Adrenal gland (tissue), 9 donors: ENCODE measurements at regions not wholly inside any gene's neighbourhood (a gene's known extent, or its start where the extent isn't known, plus 50 kb on each side); places are given as distances from the start of the nearest gene placed in this dataset.

Experiments used
- DNase-seq, 7 donors: peaks; one replicate each; pipeline ENCODE4 v3.0.0-alpha.2; 2019 to 2020
- H3K27ac ChIP-seq, 5 donors: fragments of 200-600 bp; sonication (generic) in 4 of 5; 1 replicate in 3 of 5; 2 replicates in 2 of 5; pipeline versions ENCODE4 v1.5.1 to v1.8.0; 2016 to 2020; ENCODE audit warnings: mild to moderate bottlenecking in 1 of 5
- H3K27me3 ChIP-seq: fragments of 200-600 bp; 2 replicates; pipeline ENCODE4 v1.8.0; 2021
- H3K36me3 ChIP-seq, 2 donors: fragments of 200-600 bp; replicated peaks in 1 of 2; 1 replicate in 1 of 2; 2 replicates in 1 of 2; pipeline versions ENCODE4 v1.5.1 to v1.8.0; 2018 to 2022
- H3K4me1 ChIP-seq, 2 donors: fragments of 200-600 bp; replicated peaks in 1 of 2; 1 replicate in 1 of 2; 2 replicates in 1 of 2; pipeline versions ENCODE4 v1.5.1 to v1.8.0; 2018 to 2021
- H3K4me3 ChIP-seq, 4 donors: fragments of 200-600 bp; sonication (generic) in 3 of 4; one replicate each; pipeline ENCODE4 v1.5.1; 2016 to 2018
- H3K9me3 ChIP-seq, 3 donors: fragments of 200-600 bp; sonication (generic) in 1 of 3; replicated peaks in 1 of 3; 1 replicate in 2 of 3; 2 replicates in 1 of 3; pipeline versions ENCODE4 v1.5.1 to v1.8.0; 2016 to 2021
- POLR2A ChIP-seq, 2 donors: fragments of 450-650 bp; IDR thresholded peaks; one replicate each; pipeline ENCODE4 v1.6.1; 2017; ENCODE audit warnings: antibody characterized with exemption in 2 of 2, mild to moderate bottlenecking in 2 of 2, moderate library complexity in 1 of 2
- WGBS, 4 donors: extraction: QIAGEN DNeasy Blood & Tissue Kit in 2 of 4; methylation state at CpG; one replicate each; pipeline versions ENCODE4 v1.1.5 to v1.1.7; 2013 to 2017; 5-methylcytosine and 5-hydroxymethylcytosine counted together
- intact Hi-C, 2 donors: fragments of 100-400 bp; cut with DNase I; formaldehyde crosslinking; loops; one replicate each; pipeline versions ENCODE4 v1.14.1 to v1.15.0; 2022 to 2023
- small RNA-seq, 2 donors: library from RNA; depleted of rRNA; stranded (forward); fragments of <200 nt; gene quantifications; one replicate each; pipeline ENCODE3, GENCODE V24; 2016
- TF ChIP-seq, protein P1 (sequence below), 6 experiments: fragments of 450-650 bp in 4 of 6; fragments of 200-600 bp in 2 of 6; sonication (generic) in 1 of 6; IDR thresholded peaks; 1 replicate in 5 of 6; 2 replicates in 1 of 6; pipeline versions ENCODE4 v1.5.1 to v1.8.0; 2016 to 2021; ENCODE audit warnings: antibody characterized with exemption in 6 of 6, mild to moderate bottlenecking in 2 of 6, moderate library complexity in 1 of 6
- donor health status: healthy with polysubstance abuse.
- donor health status: Bipolar disorder and iron deficiency.
- donor health status: DM: yes; HTN: yes; CAD: no.
- donor health status: DM: no; HTN: no; CAD: no.
- donor health status: DM: no; HTN: no; CAD: no.

DNA sequence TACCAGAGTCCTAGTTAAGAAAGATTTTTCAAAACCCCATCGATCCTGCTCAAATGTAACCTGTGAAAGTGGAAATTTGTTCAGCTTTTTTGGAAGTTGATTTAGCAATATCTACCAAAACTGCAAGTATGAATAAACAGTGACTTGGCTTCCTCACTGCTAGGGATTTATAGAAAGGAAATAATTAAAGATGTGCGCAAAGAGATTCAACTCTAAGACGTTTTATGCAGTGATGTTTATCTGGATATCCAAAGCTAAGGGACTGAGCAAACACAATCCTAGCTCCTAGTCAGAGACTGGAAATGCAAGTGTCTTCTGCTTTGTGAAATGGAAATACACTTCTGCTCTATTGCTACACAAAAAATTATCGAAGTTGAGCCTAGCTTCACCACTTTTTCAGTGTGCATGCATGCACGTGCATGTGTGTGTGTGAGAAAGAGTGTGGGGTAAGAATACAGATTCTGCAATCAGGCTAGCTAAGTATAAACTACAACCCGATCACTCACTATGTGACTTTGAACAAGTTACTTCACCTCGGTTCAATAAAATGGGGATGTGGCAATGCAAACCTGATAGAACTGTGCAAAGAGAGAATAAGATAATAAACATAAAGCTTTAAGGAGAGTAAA lies 52.1 kb upstream of the FOXF1 start:
- Histone ChIP-seq H3K4me1 (no peaks in the 10 kb centered on the region), H3K27ac (peak overlapping the region in 1 of 5 donors; percentile 20)
- whole genome bisulfite sequencing, 4 donors = 43 to 66% (median 55%) methylated on average over 7 of the region's 7 CpGs

DNA sequence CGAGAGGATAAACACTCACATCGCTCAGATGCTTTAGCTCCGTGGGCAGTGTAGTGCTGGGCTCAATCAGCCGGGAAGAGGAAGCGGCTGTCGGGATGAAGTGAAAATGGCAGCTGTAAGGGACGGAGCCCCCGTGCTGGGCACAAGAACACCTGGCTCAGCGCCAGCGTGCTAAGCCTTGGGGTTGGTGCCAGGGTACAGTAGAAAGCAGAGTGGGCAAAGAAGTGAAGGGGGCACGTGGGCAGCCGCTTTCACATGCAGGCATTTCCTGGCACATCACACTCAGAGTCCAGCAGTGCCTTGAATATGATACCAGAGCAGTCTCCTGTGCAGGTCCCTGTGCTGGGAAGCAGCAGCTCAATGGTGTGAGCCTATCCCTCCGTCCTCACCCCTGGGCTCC lies 51.1 kb upstream of the FOXF1 start:
- intact Hi-C loops = no loop called here
- 60 to 66% (median 65%) methylated on average over 12 to 13 of the region's 13 CpGs for WGBS, 4 donors
- Histone ChIP-seq H3K9me3 (no peaks in the 10 kb centered on the region), H3K27ac (no peak overlapping the region), H3K36me3 (no peaks in the 10 kb centered on the region), H3K4me3 (no peak overlapping the region), H3K4me1 (no peaks in the 10 kb centered on the region), H3K27me3 (peaks cover 6% of the 10 kb centered on the region)
- no peak for DNase-seq
- no peak for TF ChIP-seq POLR2A (IDR thresholded peaks at IDR 0.05)
- TF ChIP-seq, protein P1, sequence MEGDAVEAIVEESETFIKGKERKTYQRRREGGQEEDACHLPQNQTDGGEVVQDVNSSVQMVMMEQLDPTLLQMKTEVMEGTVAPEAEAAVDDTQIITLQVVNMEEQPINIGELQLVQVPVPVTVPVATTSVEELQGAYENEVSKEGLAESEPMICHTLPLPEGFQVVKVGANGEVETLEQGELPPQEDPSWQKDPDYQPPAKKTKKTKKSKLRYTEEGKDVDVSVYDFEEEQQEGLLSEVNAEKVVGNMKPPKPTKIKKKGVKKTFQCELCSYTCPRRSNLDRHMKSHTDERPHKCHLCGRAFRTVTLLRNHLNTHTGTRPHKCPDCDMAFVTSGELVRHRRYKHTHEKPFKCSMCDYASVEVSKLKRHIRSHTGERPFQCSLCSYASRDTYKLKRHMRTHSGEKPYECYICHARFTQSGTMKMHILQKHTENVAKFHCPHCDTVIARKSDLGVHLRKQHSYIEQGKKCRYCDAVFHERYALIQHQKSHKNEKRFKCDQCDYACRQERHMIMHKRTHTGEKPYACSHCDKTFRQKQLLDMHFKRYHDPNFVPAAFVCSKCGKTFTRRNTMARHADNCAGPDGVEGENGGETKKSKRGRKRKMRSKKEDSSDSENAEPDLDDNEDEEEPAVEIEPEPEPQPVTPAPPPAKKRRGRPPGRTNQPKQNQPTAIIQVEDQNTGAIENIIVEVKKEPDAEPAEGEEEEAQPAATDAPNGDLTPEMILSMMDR (IDR thresholded peaks at IDR 0.05) = no peak

More for the DNA sequence above, 52.1 kb upstream of the FOXF1 start:
- H3K9me3 ChIP-seq = no peaks in the 10 kb centered on the region
- intact Hi-C loops = no loop called here
- H3K36me3 ChIP-seq = no peaks in the 10 kb centered on the region
- no peak for DNase-seq
- no peak overlapping the region for H3K4me3 ChIP-seq
- TF ChIP-seq POLR2A (IDR thresholded peaks at IDR 0.05) = no peak
- TF ChIP-seq, protein P1 (IDR thresholded peaks at IDR 0.05) = no peak
- H3K27me3 ChIP-seq = peaks cover 6% of the 10 kb centered on the region

Small RNA genes lying in the stretch of these regions (small RNA-seq; reads per million reads assigned to genes)
- gene RF00019 = 0 reads per million in 2 donors
